H1 (cell line): ENCODE measurements at regions not wholly inside any gene's neighbourhood (a gene's known extent, or its start where the extent isn't known, plus 50 kb on each side); places are given as distances from the start of the nearest gene placed in this dataset.

Source experiments
- CBX5 ChIP-seq: fragments of 300-800, 300-1000 bp; sonication (generic); IDR thresholded peaks from 2 replicates; pipeline ENCODE4 v1.7.1; 2016; ENCODE audit warnings: antibody characterized with exemption, low read length, low read depth
- CHD1 ChIP-seq: IDR thresholded peaks from 2 replicates; pipeline ENCODE4 v1.6.1; 2012; ENCODE audit warnings: low read depth, low read length, improper control_type of control experiment
- MAX ChIP-seq: IDR thresholded peaks from 2 replicates; pipeline ENCODE4 v1.6.1; 2012; ENCODE audit warnings: inconsistent platforms
- RNF2 ChIP-seq: fragments of 200-900, 300-1000 bp; sonication (generic); IDR thresholded peaks from 2 replicates; pipeline ENCODE4 v1.7.1; 2016; ENCODE audit warnings: borderline replicate concordance, low read depth, mild to moderate bottlenecking, antibody characterized with exemption, low read length; ENCODE audit not compliant: poor library complexity, severe bottlenecking; ENCODE audit errors: missing control alignments
- SIN3A ChIP-seq, 2 experiments: IDR thresholded peaks in 1 of 2; conservative IDR thresholded peaks in 1 of 2; 2 replicates each; pipeline ENCODE4 v1.6.1; 2011 to 2012; ENCODE audit warnings: low read length in 2 of 2, improper control_type of control experiment in 1 of 2, low read depth in 1 of 2, mild to moderate bottlenecking in 1 of 2
- SP2 ChIP-seq: IDR thresholded peaks from 2 replicates; pipeline ENCODE4 v1.6.1; 2012; ENCODE audit warnings: mild to moderate bottlenecking, low read length, inconsistent platforms

- no peak for TF ChIP-seq SP2
- TF ChIP-seq RNF2, result no peak
- no peak for TF ChIP-seq MAX
- no peak for TF ChIP-seq SIN3A (conservative IDR thresholded peaks at IDR 0.05 in 1 of 2, IDR thresholded peaks at IDR 0.05 in 1 of 2; ENCODE audit: low read depth in 1 of 2, low read length in 2 of 2)
- no peak for TF ChIP-seq CHD1
- TF ChIP-seq CBX5, result no peak
- TF ChIP-seq, all 59 proteins: peak for 0
These were observed 865.3 kb upstream of the GJE1 start (continued) for GRCh38 chr6:141267420-141267819.
